GM21619 (cell line): ENCODE measurements at regions not wholly inside any gene's neighbourhood (a gene's known extent, or its start where the extent isn't known, plus 50 kb on each side); places are given as distances from the start of the nearest gene placed in this dataset.
A peak's percentile ranks its signal among the peaks of the same experiment; 100 is the strongest.
"Not testable (repeated sequence)": the region's sequence is repeated elsewhere in the genome, so short reads cannot be mapped to it uniquely, and the experiment has no call there.

Source experiments
- ATAC-seq: cut with Tn5 transposase; IDR thresholded peaks from one replicate; pipeline ENCODE4 v1.9.1; 2021; ENCODE audit not compliant: unreplicated experiment

DNA sequence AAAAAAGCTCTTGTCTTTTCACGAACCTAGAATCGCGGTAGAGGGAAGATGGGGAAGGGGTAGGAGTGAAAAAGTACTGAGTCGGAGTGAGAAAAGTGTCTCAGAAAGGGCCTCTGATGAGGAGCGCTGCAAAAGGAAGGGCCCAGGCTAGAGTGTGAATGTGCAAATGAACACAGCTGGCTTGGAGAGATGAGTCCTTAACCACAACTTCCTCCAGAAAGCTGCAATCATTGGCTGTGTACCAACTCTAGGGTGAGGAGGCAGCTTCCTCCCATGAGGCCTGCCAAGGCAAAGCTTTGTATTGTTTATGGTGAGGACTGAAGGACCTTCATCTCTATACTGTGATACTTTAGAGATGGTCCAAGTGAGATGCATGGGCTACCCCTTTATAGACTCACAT lies 566.9 kb upstream of the ANO5 start:
- ATAC-seq = no peak

DNA sequence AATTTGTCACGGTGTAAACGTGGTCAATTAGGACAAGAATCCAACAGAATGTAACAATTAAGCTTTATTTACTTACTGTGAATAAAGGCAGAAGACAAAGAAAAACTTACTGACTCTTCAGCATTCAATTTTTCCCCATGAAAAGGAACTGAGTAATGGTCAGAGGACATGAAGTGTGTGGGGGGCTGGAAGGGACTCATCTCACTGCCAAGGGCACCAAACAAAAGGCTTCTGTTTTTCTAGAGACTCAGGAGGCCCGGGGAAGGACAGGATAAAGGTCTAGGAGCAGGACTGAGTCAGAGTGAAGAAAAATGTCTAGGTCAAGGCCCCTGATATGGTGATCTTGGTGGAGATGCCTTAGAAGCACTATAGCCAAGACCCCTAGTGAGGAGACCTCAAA lies 564.2 kb upstream of the ANO5 start:
- ATAC-seq = no peak

DNA sequence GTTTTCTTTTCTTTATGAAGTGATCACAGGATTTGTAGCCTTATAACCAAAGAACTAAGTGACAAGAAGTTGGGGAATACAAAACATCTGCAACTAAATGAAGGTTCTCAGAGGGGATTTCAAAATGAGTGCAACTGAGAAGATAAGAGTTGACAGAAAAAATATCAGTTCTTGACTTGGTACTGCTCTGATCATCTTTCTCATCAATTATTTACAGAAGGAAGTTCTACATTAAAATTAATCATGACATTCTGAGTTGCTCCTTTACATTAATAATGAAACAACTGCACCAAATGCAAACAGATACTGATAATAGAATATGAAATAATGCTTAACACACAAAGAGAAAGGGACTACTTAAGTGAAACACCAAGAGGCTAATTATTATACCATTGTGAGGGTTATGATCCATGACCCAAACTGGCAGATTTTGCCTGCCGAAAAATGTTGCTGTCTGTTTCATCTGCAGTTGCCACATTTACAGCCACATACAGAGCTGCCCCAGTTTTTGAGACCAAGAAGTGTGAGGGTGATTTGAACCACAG lies 561.9 kb upstream of the ANO5 start:
- ATAC-seq = peak; percentile 58

DNA sequence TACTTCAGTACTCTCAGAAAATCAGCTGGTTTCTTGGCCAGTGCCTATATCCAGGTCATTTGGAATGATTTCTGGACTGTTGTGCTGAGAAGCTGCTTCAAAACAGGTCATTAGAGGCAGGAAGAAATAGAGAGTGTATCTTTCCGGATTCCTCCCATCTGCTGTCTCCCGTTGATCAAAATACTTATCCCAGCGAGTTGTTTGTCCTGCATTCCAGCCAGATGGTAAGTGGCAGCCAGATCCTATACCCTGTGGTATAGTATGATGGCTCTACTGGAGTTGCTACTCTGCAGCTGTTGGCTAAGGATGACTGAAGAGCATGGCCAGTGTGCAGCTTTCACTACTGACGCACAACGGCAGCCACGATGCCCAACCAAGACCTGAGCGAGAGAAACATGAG lies 560.9 kb upstream of the ANO5 start:
- no peak for ATAC-seq

DNA sequence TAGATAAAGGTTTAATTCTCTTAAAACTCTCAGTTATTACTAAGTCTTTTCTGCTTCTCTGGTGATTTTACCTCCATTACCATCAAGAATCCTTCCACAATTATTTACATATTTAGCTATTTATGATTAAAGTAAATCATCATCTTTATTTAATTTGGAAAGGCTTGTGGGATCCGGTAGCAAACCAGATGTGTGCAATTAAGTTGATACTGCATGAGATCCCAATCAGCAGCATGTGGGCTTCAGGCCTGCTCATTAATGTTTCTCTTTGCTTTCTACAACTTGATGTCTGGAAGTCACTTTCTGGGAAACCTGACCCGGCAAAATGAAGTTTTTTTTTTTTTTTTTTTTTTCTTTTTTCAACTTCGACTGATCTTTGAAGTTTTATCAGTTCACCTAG lies 558.4 kb upstream of the ANO5 start:
- ATAC-seq = no peak

DNA sequence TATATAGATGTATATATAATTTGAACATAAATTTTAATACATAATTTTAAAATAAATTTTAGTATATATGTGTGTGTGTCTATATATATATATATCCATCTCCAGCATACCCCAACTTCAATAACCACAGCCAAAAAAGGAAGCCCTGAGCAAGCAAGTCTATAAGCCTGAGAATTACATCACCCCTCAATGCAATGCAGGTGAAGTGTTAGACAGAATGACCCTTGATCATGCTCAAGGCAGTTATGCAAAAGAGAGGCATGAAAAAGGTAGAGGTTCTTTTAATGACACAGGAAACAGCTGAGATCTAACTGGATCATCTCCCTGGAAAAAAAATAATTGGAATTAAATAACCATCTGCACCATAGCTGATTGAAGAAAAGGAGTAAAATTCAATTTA lies 557.9 kb upstream of the ANO5 start:
- no peak for ATAC-seq

DNA sequence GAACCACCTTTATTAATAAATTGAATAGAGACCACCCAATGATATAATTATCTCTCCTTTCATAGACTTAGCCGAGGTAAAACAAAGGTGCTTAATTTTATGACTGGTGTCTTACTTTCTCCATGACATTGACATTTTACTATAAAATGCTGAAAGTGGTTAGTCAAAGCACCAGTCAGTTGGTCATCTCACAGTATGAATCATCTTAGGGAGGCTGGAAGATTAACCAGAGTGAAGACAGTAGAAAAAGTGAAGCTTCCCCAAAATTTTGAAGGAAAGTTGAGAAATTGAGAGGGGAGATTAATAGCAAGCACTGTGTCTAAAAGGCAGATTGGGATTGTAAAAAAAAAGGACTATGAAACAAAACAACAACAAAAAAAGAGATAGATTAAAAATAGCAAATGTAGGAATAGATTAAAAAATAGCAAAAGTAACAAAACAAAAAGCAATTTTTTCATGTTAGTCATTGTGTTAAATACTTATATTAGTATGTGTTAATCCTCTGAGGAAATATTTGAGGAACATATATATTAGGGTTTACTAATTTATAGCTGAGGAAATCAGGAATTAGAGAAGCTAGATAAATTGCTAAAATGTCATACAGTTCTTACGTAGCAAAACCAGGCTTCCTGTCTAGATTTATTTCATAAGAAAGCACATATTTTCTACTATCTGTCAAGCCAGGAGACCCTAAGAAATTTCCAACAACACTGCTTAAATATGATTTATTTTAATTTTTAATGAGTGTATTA lies 557.3 kb upstream of the ANO5 start:
- ATAC-seq = peak; percentile 53

DNA sequence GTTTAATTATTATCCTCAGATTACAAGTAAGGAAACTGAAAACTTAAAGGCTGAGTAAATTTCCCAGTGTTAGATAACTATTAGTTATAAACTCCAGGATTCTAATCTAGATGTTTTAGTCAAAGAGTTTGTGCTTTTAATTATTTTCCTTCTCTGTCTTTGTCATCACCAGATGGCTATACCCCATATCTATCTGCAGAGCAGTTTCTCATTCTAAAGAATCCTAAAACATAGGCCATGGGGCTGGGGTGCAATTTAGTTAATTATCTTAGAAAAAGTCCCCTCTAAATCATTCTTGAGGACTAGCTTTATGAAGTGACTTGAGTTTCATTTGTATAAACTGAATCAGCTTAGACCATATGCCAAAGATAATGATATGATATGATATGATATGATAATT lies 556.3 kb upstream of the ANO5 start:
- ATAC-seq = no peak

DNA sequence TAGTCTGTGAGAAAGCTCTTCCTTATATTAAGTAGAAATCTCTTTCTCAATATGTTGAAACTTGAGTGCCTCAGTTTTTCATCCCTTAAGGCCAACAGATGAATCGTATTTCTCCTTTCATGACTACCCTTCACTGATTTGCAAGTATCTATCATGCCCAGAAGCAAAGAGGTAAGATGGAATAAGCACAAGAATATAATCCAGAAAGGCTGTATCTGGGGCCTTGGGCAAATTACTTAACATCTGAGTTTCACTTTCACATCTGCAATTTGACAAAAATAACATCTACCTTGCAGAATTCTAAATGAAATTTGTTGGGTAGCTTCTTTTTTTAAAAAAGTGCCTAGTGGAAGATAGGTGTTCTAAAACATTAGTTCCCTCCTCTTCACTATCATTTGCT lies 552.4 kb upstream of the ANO5 start:
- ATAC-seq = no peak

DNA sequence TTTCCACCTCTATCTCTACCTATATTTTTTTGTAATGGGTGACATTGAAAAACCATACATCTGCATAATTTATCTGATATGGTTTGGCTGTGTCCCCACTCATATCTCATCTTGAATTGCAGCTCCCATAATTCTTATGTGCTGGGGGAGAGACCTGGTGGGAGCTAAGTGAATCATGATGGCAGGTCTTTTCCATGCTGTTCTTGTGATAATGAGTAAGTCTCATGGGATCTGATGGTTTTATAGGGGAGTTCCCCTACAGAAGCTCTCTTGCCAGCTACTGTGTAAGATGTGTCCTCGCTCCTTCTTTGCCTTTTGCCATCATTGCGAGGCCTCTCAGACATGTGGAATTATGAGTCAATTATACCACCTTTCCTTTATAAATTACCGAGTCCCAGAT lies 551.0 kb upstream of the ANO5 start:
- no peak for ATAC-seq

DNA sequence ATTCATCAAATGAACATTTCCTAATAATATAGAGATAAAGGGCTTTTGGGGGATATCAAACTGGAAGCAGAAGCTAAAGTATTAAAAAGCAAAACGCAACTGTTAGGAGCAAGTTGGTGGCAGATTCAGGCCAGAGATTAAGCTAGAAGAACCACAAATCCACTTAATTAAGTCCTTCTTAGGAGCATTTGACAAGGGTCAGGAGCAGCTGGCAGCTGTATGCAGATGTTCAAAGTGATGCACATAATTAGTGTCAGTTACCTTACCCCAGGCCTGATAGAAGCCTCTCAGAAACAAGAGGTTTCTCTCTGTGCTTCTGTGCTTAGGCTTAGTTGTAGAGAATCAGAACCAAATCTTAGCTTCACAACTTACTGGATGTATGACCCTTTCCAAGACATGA lies 546.5 kb upstream of the ANO5 start:
- ATAC-seq = no peak

DNA sequence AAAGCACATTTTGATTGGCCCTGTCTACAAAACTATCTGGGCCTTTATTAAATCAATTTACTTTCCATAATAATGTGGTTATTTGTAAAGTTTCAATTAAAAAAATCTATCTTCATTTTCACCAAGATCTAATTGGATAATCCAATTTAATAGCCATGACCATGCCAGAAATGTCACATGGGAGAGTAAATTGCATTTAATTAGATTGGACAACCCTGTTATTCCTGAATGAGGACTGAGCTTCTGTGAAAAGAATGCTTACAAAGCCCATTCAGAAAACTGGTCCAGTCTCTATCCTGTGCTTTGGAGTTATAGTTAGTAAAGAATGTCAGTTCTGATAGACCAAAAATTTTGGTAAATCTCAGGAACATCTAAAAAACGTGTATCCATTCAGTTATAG lies 541.9 kb upstream of the ANO5 start:
- no peak for ATAC-seq

DNA sequence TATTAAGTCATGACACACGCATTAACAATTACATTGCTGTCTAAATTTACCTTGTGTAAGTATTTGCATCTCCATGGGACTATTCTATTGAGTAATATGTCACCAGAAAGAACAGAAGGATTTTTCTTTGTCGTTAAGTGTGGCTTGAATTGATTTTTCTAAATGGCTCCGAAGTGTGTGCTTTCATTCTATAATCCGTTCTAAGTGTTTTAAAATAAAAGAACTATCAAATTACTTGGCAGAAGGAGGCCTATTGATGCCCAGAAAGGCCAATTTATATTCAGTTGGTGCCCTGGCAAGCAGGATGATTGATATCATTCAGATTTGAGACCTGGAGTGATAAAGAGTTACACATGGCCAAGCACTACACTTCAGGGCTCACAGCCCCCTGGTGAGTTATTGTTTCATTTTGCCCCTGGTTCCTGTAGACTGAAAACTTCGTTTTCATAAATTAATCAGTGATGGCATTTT lies 538.9 kb upstream of the ANO5 start:
- no peak for ATAC-seq

DNA sequence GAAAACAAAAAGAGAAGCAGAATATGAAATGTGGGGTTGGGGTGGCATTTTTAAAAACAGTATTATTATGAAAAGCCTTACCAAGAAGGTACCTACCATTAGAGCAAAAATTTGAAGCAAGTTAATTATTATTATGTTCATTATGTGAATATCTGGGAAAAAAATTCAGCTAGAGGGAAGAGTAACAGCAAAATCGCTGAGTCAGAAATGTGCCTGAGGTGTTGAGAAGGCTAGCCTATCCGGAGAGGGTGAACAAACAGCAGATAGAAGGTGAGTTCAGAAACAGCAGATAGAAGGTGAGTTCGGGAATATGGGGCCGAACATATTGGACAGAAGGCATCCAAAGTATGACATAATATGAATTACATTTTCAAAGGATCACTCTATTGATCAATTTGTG lies 536.8 kb upstream of the ANO5 start:
- no peak for ATAC-seq

DNA sequence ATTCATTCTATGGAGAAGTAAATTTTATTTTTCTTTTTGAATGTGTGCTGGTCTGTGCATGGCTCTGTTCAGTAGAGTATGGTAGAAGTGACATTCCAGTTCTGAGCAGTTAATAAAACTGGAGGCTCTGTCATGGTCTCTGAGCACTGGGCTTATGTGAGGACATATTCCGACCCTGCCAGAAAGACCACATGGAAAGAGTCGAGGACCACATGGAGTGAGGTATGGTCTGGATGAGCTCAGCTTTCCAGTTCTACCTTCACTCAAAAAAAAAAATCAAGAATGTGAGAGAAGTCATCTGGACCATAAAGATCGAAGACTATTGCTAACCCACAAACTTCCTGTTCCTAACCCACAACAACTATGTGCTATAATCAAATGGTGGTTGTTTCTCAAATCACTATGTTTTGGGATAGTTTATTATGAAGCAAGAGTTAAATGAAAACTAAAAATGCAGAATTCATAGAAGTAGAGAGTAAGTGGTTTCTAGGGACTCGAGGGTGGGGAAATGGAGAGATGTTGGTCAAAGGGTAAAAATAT lies 534.2 kb upstream of the ANO5 start:
- ATAC-seq = no peak

DNA sequence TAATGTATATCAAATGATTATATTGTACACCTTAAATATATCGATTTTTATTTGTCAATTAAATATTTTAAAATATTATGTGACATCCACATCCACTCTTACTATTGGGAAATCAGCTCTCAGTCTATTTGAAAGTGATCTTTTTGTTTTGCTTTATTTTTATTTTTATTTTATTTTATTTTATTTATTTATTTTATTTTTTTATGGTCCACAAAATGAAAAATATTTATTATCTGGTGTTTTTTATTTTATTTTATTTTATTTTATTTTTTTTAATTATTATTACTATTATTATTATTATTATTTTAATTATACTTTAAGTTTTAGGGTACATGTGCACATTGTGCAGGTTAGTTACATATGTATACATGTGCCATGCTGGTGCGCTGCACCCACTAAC lies 533.5 kb upstream of the ANO5 start:
- not testable (repeated sequence) for ATAC-seq

DNA sequence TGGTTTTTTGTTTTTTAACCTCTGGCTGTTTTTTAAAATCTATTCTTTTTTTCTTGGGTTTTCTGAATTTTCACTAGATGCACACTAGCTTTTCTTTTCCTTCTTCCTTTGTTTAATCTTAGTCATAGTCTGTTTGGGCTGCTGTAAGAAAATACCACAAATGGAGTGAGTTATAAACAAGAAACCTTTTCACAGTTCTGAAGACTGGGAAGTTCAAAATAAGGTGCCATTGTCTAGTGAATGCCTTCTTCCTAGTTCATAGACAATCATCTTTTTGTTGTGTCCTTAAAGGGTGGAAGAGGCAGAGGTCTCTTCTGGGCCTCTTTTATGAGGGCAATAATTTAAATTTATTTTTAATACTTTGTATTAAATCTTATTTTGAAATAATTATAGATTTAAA lies 532.9 kb upstream of the ANO5 start:
- ATAC-seq = no peak

DNA sequence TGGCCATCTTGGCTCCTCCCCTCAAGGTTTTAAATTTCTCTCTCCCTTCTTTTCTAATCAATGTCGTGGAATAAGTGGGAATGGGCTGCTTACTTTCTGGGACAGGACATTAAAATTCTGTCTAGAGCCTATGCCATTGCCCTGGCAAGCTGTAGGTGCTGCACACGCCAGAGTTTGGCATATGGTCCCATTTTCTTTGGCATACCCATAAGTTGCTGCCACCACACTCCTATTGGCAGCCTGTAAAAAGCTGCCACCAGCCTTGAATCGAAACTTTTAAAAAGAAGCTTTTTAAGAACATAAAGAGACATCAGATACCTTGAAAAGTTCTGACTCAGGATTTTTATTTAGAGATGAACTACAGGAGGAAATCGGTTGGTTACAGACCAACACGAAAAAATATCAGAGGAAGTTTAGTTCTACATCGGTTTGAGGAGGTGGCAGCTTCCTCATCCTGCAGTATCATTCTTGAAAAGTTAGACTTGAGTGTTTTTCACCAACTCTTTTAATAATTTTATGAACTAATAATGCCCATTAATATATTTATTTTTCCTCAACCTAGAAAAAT lies 517.8 kb upstream of the ANO5 start:
- no peak for ATAC-seq

DNA sequence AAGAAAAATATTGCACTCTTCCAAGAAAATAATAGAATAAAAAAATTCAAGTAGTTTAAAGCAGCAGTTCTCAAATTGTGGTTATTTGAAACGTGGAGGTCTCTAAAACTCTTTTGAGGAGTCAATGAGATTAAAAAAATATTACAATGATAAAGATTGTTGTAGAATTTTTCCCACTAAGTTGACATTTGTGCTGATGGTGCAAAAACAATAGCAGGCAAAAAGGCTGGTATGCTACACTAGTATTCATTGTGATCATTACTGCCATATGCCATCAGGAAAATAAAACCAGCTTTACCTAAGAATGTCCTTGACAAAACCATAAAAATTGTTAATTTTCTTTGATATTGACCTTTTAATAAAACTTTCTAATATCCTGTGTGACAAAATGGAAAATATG lies 505.2 kb upstream of the ANO5 start:
- no peak for ATAC-seq

DNA sequence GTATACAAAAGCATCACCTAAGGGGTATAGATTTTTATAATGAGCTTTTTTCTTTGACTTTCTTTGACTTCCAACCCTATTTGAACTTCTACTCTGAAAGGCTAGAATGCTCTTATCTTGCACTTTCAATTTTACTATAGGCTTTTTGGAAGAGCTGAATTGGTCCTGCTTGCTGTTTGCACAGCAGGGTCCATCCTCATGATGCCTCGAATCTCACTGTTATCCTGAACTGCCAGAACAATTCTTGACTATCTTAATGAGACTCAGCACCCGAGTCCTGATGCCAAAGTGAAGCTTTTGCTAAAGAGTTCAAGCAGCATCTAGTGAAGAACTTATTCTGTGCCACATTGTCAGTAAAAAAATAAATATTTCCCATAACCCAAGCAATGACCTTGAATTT lies 488.3 kb upstream of the ANO5 start:
- no peak for ATAC-seq

DNA sequence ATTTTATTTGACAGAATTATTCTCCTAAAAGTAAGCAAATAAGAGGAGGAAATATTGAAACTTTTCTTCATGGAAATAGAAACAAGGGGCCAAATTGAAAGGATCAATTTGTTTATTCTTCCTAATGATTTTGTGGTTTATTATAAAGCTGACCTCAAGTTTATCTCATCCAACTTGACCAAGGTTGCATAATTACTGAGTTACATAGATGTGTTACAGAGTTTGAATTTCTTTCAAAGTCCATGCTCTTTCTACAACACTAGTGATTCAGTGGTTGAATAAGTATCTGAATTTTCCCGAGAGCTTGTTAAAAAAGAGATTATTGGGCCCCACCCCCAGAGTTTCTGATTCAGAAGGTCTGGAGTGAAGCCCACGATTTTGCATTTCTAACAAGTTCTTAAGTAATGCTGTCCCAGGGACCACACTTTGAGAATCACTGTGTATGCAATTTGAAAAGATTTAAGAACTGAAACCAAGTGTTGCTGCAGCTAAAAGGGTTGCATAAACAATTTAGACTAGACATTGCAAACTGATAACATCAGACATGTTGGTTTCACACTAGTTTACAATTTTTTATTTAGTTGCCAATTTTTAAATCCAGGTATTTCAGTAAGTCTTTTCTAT lies 485.7 kb upstream of the ANO5 start:
- ATAC-seq = no peak

DNA sequence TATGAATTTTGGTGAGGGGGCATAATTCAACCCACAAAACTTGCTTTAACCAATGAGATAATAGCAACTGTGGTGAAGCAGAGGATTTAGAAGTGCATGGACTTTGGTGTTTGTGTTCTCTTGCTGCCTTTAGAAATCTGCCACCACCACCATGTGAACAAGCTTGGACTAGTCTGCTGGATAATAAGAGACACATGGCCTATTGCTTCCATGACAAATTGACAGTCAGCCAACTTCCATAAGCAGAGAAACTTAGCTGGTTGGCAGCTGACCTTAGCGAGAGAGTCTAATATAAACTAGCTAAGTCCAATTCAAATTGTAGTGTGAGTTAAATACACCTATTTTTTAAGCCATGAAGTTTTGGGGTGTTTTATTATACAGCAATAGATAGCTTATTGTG lies 482.1 kb upstream of the ANO5 start:
- ATAC-seq = no peak
